ENCODE measurements at regions not wholly inside any gene's neighbourhood (a gene's known extent, or its start where the extent isn't known, plus 50 kb on each side); places are given as distances from the start of the nearest gene placed in this dataset.
A peak's percentile ranks its signal among the peaks of the same experiment; 100 is the strongest.

DNA sequence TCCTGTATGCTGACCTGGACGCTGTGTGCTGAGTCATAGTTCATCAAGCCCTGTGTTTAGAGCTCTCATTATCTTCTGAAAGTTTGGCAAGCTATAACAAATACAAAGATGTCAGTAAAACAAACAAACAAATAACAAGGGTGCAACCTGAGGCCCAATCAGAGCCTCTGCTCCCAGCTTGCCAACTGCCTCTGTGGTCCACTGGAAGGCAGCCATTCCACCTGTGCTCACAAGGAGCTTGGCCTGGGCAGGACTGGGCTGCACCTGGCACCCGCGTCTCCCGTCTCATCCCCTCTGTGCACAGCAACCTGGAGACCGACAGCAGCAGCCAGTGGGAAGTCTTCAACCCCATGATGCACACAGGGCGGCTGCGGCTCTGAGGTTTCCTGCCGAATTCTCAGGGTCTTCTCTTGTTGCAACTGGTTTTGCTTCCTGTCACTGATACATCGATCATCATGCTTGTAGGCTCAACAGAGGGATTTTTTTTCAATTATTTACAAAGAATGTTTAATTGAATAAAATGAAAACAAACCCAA, 97.8 kb downstream of the TMEM18 start:
- no peak overlapping the region for H3K4me3 ChIP-seq (ENCODE audit: low read length)
- Mint-ChIP-seq H3K4me1 (no peaks in the 10 kb centered on the region), H3K4me3 (no peak overlapping the region), H3K27me3 (ENCODE audit: insufficient read depth) (peaks cover 9% of the 10 kb centered on the region), H3K9me3 (peaks cover 17% of the 10 kb centered on the region), H3K27ac (no peak overlapping the region), H3K36me3 (ENCODE audit: low read depth) (no peaks in the 10 kb centered on the region)
- no peak overlapping the region for H3K27ac ChIP-seq (ENCODE audit: low read depth, low read length)
- no peak for TF ChIP-seq CTCF (conservative IDR thresholded peaks at IDR 0.05)
- peak; percentile 24 for DNase-seq
- no peaks in the 10 kb centered on the region for H3K36me3 ChIP-seq (ENCODE audit: control insufficient read depth, insufficient read depth, low read length)
- peaks cover 13% of the 10 kb centered on the region for H3K9me3 ChIP-seq (ENCODE audit: control insufficient read depth, low read length)
- no peak overlapping the region for H3K9ac ChIP-seq (ENCODE audit: extremely low read depth, low read length, poor library complexity, severe bottlenecking)
- no peaks in the 10 kb centered on the region for H3K27me3 ChIP-seq (ENCODE audit: control insufficient read depth, insufficient read depth, low read length, poor library complexity, severe bottlenecking)
- no peaks in the 10 kb centered on the region for H3K4me1 ChIP-seq (ENCODE audit: control insufficient read depth, insufficient read depth, low read length)
- WGBS, 2 experiments (ENCODE audit: insufficient coverage in 1 of 2, insufficient read length in 1 of 2), result 91% methylated on average over 6 to 9 of the region's 9 CpGs

GRCh38 chr2:576292-576691, 100.9 kb downstream of the TMEM18 start:
- no peak overlapping the region for H3K9ac ChIP-seq (ENCODE audit: extremely low read depth, low read length, poor library complexity, severe bottlenecking)
- no peak overlapping the region for H3K27ac Mint-ChIP-seq

DNA sequence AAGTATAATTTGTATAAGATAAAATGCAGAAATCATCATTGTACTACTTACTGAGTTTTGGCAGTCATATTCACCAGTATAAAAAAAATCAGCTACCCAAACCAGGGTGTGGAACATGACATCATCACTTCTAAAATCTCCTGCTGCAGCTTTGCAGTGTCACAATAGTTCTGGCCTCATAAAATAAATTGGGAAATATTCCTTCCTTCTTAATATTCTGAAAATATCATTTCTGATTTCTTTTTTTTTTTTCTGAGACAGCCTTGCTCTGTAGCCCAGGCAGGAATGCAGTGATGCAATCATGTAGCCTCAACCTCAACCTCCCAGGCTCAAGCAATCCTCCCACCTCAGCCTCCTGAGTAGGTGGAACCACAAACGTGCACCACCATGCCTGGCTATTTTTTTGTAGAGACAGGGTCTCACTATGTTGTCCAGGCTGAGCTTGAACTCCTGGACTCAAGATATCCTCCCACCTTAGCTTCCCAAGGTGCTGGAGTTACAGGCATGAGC, 101.4 kb downstream of the TMEM18 start:
- Mint-ChIP-seq H3K27ac (no peak overlapping the region), H3K9me3 (peaks cover 26% of the 10 kb centered on the region), H3K4me3 (no peak overlapping the region), H3K36me3 (ENCODE audit: low read depth) (no peaks in the 10 kb centered on the region), H3K4me1 (no peaks in the 10 kb centered on the region), H3K27me3 (ENCODE audit: insufficient read depth) (no peaks in the 10 kb centered on the region)
- no peaks in the 10 kb centered on the region for H3K27me3 ChIP-seq (ENCODE audit: control insufficient read depth, insufficient read depth, low read length, poor library complexity, severe bottlenecking)
- no peak overlapping the region for H3K4me3 ChIP-seq (ENCODE audit: low read length)
- H3K36me3 ChIP-seq (ENCODE audit: control insufficient read depth, insufficient read depth, low read length), result no peaks in the 10 kb centered on the region
- H3K4me1 ChIP-seq (ENCODE audit: control insufficient read depth, insufficient read depth, low read length), result no peaks in the 10 kb centered on the region
- H3K9ac ChIP-seq (ENCODE audit: extremely low read depth, low read length, poor library complexity, severe bottlenecking), result no peak overlapping the region
- no peak for TF ChIP-seq CTCF (conservative IDR thresholded peaks at IDR 0.05)
- peaks cover 13% of the 10 kb centered on the region for H3K9me3 ChIP-seq (ENCODE audit: control insufficient read depth, low read length)
- no peak overlapping the region for H3K27ac ChIP-seq (ENCODE audit: low read depth, low read length)
- no peak for DNase-seq
- 72 to 100% methylated on average over 1 of the region's 1 CpG for WGBS, 2 experiments (ENCODE audit: insufficient coverage in 1 of 2, insufficient read length in 1 of 2)

More at GRCh38 chr2:576292-576691, 100.9 kb downstream of the TMEM18 start:
- DNase-seq, result no peak
- H3K4me3 ChIP-seq (ENCODE audit: low read length), result no peak overlapping the region
- peaks cover 23% of the 10 kb centered on the region for H3K9me3 Mint-ChIP-seq
- H3K36me3 Mint-ChIP-seq (ENCODE audit: low read depth), result no peaks in the 10 kb centered on the region
- H3K4me1 Mint-ChIP-seq, result no peaks in the 10 kb centered on the region
- no peaks in the 10 kb centered on the region for H3K4me1 ChIP-seq (ENCODE audit: control insufficient read depth, insufficient read depth, low read length)
- H3K27ac ChIP-seq (ENCODE audit: low read depth, low read length), result no peak overlapping the region
- H3K4me3 Mint-ChIP-seq, result no peak overlapping the region
- peaks cover 13% of the 10 kb centered on the region for H3K9me3 ChIP-seq (ENCODE audit: control insufficient read depth, low read length)
- no peaks in the 10 kb centered on the region for H3K36me3 ChIP-seq (ENCODE audit: control insufficient read depth, insufficient read depth, low read length)
- no peak for TF ChIP-seq CTCF (conservative IDR thresholded peaks at IDR 0.05)
- H3K27me3 ChIP-seq (ENCODE audit: control insufficient read depth, insufficient read depth, low read length, poor library complexity, severe bottlenecking), result no peaks in the 10 kb centered on the region
- H3K27me3 Mint-ChIP-seq (ENCODE audit: insufficient read depth), result no peaks in the 10 kb centered on the region
